ENCODE measurements at regions not wholly inside any gene's neighbourhood (a gene's known extent, or its start where the extent isn't known, plus 50 kb on each side); places are given as distances from the start of the nearest gene placed in this dataset.

DNA sequence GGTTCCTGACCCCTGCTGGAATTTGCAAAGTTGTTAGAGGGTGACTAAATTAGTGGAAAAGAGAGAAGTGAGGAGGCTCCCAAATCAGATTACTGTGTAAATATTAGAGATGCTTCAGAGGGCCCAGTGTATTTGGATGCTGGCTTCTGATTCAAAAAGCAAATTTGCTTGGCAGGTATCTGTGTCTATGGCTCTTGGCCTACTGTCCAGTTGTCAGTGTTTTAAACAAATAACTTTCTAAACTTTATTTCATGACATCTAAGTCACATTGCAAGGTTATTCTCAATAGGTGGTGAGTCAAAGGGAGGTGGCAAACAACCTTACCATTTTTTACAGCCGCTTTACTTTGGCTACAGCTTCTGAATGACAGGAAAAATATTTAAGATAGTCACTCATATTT lies 720.1 kb downstream of the KCNA4 start:
- DNase-seq = no peak

DNA sequence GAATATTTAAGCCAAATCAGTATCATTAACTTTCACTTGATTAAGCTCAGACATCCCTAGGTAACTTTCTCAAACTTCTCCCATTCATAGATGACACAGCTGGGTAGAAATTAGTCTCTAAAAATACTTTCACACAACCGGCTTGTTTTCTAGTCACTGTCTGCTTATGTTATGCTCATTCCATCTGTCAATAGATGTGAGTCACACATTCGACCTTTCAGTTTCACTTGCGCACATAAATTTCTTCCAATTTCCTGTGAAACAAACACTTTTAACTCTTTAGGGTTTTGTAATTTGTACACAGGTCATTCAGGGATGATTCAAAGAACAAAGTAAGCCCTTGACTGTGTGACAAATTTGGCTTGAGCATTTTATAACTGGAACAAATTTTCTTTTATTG lies 723.0 kb downstream of the KCNA4 start:
- no peak for DNase-seq

DNA sequence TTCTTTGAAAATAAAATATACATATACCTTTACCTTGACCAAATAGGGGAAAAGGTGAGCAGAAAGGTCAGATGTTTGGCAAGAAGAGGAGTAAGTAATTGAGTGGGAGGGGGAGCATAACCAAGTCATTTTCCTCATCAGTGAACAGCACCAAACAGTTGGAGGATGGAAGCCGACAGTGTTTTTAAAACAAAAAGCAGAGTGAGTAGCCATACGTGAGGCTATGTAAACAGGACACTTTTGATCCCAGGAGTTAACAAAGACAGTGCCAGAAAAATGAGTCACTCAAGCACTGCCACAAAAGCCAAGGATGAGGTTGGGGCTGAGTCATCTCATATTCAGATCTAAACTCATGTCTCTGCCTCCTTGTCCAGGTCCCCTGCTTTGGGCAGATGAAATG lies 734.7 kb downstream of the KCNA4 start:
- no peak for DNase-seq

DNA sequence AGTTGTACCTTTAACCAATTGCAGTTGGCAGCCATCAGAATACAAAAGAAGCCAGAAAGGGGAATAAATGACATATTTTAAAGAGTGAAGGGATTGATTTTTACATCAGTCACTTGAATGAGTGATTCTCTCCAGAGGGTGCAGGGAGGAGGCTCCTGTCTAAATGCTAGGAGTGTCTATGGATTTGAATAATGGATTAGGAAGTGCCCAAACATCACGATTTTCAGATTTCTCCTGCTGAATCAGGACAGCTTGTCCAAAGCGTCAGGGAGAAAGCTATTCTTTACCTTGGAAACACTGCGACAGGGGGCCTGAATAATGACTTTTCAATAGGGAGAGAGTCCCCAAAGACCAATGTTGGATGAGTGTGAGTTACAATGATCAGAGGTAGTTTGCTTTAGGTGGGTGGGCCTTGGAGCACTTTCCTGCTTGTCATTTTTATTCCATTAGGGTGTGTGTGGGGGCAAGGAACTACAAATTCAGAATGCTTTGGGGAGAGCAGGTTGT lies 735.5 kb downstream of the KCNA4 start:
- DNase-seq = no peak

DNA sequence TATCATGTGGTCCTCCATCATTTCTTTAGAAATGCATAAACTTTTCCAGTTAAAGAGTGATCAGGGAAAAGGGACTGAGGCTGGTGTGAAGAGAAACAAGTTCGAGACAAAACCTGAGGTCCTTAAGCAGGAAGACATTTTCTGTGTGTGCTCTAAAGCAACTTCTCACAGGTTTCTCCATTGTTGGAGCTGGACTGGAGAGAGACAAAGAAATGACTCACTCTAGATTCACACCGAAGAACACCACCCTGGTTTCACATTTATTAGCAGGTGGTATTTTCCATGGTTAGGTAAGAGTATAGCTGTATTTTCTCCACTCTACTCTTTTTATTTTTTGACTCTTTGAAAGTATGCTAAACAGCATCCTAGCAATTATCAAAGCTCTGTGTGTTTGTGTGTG lies 736.4 kb downstream of the KCNA4 start:
- no peak for DNase-seq

DNA sequence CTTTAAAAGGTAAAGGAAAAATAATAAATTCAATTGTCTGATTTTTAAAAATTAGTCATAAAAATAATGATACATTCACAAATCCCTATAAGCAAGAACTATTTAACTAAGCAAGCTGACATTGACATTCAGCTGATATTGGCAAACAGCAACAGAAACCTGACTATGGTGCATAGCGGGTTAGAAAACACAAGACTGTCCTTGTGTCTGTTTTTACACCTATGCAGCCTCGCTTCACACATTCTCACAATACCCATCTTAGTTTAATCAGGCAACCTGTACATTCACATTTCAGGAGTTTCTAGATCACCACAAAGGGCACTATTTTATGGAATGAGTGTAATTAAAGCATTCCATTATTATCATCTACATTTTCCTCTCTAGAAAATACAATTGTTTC lies 737.1 kb downstream of the KCNA4 start:
- no peak for DNase-seq

DNA sequence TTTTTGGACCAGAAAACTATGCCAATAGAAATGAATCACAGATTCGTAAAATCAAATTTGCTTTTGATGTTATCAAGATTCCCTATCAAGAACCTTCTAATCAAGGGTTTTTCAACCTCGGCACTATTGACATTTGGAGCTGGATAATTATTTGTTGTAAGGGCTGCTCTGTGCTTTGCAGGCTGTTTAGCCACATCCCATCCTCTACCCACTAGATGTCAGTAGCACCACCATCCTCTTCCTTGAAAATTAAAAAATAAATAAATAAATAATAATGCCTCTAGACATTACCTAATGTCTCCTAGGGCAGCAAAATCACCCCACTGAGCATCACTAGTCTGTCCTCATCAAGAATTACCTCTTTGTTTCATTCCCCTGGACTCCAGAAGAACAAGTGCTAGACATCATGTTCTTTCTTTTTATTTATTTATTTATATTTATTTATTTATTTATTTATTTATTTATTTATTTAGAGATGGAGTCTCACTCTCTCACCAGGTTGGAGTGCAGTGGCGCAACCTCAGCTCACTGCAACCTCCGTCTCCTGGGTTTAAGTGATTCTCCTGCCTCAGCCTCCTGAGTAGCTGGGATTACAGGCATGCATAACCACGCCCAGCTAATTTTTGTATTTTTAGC lies 744.7 kb downstream of the KCNA4 start:
- peak in 1 of 2 experiments; percentile 44 for DNase-seq

DNA sequence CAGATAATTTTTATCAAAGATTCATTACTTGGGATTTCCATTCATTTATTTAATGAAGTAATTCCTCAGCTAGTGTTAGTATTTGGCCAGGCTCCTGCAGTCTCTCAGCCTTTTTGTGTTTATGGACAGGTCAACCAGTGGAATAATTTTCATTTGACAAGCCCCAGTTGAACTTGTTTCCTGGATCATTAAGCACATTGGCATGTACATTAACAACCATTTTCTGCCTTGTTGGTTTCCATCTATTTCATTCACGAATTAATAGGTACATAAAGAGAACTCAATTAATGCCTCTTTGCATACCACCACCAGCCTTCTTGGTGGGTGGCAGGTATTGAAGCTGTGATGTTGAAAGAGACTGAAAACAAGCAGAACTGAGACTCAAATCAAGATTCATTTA lies 745.2 kb downstream of the KCNA4 start:
- DNase-seq = no peak

DNA sequence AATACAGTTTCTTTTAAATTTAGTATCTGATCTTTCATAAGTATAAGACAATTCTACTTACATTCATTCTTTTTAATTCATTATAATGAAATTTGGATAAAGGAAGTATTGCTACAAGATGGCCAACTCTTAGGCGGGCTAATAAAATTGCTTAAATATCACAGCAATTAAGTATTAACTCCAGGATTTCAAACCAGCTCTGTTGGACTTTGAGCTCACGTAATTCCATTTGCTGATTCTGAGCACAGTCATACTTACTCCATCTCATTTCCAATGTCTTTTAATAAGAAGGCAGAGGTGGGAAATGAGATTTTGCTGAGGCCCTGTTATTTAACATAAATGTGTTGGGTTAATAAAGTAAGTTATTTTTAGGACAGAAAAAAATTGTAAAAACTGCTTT lies 748.1 kb downstream of the KCNA4 start:
- peak; percentile 77 to 88 for DNase-seq

DNA sequence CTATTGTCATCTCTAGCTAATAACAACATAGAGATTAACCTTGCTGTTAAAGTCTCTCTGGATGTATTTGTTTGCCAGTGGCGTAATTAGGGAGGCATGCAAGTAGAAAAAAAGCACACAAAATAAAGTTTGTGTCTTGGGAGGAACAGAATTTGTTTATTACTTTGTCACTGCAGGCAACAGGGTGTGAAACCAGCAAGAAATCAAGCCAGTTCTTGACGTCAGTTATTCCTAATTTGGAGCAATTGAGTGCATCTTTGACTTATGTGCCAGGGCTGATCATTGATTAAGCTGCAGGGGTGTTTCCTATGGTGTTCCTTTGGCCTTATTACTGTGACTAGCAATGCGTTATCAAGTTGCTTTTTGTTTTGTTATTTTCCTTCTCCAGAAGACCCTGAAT lies 751.0 kb downstream of the KCNA4 start:
- no peak for DNase-seq

DNA sequence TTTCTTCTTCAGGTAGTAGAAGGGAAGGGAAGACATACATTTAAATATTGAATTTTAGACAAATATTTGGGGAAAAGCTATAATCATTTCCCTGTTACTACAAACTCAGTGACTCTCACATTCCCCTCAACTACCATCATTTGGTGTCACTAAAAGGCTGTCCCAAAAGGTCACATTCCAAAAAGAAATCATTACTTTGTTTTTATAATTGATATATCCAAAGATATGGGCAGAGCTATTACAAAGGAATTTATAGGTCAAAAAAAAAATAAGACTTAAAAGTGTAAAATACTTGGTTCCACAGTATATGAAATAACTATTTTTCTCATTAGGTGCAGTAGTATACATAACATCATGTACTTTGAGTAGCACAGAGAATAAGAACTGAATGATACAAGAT lies 751.4 kb downstream of the KCNA4 start:
- DNase-seq = no peak

DNA sequence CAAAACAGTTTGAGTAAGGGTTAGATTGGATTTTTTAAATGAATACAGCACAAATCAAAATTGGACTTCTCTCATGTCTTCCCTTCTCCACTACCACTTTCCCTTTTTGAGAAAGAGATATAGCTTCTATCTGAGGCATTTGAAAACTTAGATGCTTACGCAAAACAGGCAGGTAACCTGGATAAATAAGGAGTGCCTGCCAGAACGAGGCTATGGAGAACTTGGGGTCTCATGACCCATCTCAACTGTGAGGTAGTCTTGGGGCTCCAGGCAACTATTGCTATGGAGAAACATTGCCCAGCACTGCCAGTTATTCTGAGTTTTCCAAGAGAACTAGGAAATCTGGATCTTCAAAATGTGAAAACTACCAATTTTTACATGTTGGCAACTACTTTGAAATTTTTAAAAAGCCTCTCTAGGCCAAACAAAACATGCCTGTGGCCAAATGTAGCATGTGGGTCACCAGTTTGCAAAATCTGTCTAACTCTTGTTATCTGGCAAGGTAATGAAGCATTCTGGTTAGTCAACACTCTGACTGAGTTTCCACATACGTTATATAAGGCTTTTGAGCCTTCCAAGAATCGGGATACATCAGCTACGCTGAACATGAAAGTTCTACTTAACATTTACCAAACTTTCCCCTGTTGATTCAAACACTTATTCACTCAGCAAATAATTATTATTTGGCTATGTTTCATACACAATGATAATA lies 752.7 kb downstream of the KCNA4 start:
- no peak for DNase-seq

DNA sequence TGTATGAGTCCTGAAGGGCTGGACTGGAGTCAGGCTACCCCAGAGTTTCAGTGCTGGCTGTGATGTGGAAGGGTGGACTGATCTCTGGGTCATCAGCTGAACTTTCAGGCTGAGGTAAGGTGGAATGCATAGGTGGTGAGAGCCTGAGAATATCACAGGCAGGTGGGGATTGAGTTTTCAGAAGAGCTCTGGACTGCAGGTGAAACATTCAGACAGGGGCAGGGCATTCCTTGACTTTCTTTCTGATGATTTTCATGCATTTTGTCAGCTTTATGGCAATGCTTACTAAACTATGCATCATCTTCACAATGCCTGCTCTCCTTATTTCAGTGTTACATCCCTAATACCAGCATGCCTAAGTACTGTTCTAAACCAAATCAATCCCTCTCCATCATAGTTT lies 755.0 kb downstream of the KCNA4 start:
- DNase-seq = no peak

DNA sequence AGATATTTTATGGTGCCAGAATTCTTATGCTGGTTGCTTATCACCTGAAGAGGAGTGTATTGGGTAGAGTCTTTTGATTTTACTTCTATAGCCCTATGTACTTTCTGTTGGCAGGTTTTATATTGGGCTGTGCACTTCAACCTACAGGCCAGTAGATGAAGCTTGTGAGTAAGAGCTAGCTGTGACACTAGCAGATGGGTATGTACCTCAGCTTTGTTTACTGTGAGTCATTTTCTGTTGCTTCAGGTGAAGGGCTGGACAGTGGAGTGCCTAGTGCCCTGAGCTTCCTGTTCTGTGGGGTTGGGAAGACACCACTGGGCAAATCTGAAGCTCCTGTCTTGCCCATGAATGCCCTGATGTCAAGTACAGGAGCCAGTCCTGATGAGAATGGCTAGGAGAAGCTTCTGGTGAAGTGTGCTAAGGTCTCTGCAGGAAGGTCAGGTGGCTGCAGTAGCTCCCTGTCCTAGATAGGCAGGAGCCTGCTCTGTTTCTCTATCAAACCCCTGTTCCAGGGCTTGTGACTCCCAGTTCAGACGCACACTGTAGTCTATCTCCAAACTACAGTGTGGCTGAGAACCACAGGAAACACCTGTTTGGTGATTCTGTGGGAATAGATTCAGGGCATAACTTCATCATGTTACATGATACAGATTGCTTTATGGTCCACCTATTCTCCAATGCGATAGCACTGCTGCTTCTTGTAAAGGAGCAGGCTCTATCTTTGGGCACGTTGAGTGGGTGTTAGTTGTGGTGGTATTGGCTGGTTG lies 755.7 kb downstream of the KCNA4 start:
- peak in 1 of 2 experiments; percentile 60 for DNase-seq

DNA sequence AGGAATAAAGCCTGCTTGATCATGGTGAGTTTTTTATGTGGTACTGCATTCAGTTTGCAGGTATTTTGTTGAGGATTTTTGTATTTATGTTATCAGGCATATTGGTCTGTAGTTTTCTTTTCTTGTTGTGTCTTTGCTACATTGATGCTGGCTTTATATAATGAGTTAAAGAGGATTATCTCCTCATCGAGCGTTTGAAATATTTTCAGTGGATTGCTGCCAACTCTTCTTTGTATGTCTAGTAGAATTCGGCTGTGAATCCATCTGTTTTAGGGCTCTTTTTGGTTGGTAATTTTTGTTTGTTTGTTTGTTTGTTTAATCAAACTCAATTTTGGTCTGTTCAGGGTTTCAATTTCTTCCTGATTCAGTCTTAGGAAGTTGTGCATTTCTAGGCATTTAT lies 758.4 kb downstream of the KCNA4 start:
- DNase-seq = peak in 1 of 2 experiments; percentile 73

DNA sequence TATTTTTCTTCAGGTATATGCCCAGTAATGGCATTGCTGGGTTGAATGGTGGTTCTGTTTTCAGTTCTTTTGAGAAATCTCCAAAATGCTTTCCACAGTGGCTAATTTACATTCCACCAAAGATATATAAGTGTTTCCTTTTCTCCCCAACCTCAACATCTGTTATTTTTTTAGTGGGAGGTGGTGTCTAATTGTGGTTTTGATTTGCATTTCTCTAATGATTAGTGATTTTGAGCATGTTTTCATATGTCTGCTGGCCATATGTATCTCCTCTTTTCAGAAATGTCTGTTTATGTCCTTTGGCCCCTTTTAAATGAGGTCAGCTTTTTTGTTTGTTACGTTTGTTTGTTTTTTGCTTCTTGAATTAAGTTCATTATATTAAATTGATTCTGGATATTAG lies 760.2 kb downstream of the KCNA4 start:
- peak in 1 of 2 experiments; percentile 20 for DNase-seq

DNA sequence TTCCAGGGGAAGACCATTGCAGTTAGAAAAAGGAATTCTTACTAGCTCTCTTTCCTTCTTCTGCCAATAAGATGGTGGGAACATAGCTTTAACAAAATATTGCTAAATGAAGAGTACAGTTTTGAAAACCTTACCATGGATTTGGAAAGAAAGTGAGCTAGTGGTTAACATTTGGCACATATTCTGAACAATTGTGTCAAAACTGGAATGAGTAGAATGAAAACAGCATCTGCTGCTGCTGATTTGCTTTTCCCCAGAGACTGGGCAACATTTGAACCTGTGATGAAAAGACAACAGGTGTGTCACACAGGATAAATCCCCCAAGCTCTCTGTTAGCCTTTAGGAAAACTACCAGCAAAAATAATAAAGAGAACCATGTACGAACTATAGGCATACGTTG lies 761.4 kb downstream of the KCNA4 start:
- DNase-seq = peak in 1 of 2 experiments; percentile 62

DNA sequence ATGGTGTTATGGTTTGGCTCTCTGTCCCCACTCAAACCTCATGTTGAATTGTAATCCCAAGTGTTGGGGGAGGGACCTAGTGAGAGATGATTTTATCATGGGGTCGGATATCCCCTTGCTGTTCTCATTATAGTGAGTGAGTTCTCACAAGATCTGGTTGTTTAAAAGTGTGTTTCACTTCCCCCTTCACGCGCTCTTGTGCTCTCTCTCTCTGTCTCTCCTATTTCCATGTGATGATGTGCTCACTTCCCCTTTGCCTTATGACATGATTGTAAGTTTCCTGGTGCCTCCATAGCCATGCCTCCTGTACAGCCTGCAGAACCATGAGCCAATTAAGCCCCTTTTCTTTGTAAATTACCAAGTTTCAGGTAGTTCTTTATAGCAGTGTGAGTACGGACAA lies 765.1 kb downstream of the KCNA4 start:
- DNase-seq = no peak

DNA sequence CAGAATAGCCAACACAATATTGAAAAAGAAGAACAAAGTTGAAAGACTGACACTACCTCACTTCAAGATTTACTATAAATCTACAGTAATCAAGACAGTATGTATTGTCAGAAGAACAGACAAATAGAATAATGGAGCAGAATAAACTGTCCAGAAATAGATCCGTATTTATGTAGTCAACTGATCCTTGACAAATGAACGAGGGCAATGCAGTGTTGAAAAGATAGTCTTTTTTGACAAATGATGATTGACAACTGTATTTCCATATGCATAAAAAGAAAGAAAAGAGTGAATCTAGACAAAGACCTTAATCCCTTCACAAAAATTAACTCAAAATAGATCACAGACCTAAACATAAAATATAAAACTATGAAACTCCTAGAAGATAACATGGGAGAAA lies 767.1 kb downstream of the KCNA4 start:
- DNase-seq = no peak

DNA sequence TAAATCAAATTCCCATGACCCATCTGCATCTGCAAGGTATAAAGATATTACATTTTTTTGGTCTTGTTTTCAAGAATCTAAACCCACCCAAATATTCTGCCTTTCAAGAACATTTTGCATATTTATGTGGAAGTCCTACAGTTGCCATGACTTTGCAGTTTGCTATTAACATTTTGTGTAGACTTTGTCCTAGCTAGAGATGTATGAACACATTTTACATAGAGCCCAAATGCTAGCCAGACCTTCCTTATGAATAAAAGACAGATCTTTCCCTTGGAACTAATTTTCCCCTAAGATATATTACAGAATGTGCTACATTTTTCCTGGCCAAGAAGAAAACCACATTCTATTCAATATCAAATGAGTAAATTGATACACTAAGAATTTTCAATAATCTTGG lies 772.5 kb downstream of the KCNA4 start:
- DNase-seq = no peak

DNA sequence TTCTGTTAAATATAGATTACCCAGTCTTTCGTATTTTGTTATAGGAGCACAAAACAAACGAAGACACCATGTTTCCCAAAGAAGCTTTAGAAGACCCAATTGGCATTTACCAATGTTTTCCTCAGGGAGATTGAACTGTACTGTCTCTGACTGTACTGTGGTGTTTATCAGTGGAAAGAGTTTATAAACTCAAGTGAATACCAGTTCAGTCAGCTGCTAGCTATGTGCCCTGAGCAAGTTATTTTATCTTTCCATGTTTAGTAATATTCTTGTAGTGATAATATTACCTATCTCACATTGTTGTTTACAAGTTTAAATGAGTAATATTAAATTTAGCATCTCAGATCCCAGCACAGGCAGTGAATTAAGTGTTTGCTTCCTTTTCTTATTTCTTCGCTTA lies 773.2 kb downstream of the KCNA4 start:
- no peak for DNase-seq

DNA sequence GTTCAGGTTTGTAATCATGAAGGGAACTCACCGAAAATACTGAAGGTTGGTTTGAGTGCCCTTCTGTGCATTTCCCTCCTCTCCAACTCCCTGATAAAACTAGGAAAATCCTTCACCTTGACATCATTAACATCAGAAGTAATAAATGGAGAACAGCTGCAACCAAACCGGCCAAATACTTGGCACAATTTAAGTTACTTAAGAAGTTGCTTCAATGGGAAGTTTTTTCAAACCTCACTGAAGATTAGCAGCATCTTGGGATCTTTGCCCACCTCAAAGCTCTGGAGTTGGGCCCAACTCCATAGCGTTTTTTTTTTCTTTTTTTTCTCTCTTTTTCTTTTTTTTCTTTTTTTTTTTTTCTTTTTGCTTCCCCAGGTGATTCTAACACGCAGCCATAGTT lies 784.8 kb downstream of the KCNA4 start:
- DNase-seq = no peak

DNA sequence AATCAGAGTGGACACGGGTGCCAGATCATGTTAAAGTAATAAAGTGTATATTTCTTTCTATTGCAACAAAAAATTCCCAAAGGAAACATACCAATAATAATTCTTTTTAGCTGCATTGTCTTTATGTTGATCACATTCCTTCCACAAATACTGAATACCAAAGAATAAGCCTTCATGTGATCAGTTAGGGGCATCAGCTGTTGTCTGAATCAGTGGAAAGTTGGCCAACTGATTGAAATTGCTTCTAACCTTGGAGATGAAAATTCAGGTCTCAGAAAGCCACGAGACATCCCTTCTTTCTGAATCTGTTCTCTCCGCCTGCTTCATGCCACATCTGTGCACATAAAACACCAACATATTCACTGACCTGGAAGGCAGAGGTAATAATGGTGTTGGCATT lies 785.2 kb downstream of the KCNA4 start:
- DNase-seq = no peak

DNA sequence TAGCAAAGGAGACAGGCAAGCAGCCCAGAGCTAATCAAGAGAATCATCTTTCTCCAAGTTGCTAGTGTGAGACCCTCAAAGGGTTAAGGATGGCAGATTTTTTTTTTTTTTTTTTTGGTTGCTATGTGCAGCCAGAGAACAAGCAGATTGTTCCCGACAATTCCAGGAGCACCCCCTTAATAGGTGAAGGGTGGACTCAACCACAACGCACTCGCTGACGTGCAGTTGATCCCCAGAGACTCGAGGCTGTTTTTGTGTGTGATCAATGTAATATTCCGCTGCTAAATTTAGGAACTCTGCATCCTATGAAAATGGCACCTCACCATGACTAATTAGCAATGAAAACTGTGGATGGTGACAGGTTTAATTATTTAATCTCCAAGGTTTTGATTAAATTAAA lies 789.0 kb downstream of the KCNA4 start:
- no peak for DNase-seq
